Embryonic facial prominence (tissue), 1 donor: ENCODE measurements at regions not wholly inside any gene's neighbourhood (a gene's known extent, or its start where the extent isn't known, plus 50 kb on each side); places are given as distances from the start of the nearest gene placed in this dataset.
"Not testable (repeated sequence)": the region's sequence is repeated elsewhere in the genome, so short reads cannot be mapped to it uniquely, and the experiment has no call there.

Experiments
- DNase-seq: peaks from one replicate; pipeline ENCODE4 v3.0.0-alpha.2; 2016; ENCODE audit errors: extremely low spot score

DNA sequence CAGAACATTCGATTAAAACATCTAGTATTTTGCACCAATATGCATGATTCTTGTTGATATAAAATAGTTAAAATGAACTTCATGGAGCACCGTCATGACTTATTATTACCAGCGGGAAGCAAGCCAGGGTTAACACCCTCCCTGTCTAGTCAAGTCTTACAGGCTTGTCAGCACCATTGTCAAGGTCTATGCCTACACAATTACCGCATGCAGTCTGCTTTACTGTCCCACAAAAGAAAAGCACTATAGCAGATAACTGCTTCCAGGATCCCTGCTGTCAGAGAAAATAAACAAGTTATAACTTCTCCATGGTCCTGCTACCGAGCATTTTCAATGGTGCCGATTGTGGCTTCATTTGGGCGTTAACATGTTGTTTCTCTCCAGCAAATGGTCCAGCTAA, 968.0 kb upstream of the FAM98A start:
- DNase-seq, result no peak

- no peak for DNase-seq
Observed at GRCh38 chr2:34552337-34552736, 953.2 kb upstream of the FAM98A start.

- DNase-seq, result no peak
Observed at GRCh38 chr2:34549710-34550345, 950.7 kb upstream of the FAM98A start.

DNA sequence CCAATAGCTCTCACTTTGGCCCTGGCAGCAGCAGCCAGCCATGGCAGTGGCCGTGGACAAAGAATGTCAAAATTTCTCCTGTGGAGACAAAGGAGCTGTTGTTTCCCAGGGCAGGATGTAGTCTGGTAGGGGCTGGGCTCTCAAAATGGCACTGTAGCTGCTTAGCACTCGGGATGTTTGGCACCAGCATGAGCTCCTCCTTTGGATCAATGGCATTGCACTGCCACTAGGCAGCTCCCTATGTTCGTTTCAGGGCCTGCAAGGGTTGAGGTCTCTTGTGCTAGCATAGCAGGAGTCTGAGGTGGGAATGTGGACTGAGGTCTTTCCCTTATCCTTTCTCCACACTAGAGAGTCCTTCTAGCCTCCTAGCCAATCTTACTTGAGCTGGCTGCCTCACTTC, 948.8 kb upstream of the FAM98A start:
- no peak for DNase-seq

DNA sequence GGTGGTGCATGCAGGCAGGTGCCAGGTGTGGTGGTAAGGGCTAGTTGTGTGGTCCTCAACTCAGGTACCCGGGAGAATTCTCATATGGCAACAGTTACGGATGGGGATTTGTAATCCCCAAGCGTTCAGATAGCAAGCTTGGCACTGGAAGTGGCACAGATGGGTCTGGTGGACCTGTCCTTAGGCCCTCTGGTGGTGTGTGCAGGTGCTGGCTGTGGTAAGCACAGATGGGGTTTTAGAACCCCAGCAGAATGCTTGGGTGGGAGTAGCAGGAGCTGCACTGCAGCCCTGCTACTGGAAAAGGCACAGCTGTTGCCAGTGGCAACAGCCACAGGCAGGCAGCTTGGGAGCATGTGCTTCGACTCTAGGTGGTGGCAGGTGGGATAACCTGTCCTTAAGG, 948.2 kb upstream of the FAM98A start:
- DNase-seq, result no peak

GRCh38 chr2:34545486-34546136, 946.5 kb upstream of the FAM98A start:
- DNase-seq, result no peak

GRCh38 chr2:34534761-34535160, 935.7 kb upstream of the FAM98A start:
- no peak for DNase-seq

GRCh38 chr2:34534341-34534740, 935.2 kb upstream of the FAM98A start:
- DNase-seq, result no peak

DNA sequence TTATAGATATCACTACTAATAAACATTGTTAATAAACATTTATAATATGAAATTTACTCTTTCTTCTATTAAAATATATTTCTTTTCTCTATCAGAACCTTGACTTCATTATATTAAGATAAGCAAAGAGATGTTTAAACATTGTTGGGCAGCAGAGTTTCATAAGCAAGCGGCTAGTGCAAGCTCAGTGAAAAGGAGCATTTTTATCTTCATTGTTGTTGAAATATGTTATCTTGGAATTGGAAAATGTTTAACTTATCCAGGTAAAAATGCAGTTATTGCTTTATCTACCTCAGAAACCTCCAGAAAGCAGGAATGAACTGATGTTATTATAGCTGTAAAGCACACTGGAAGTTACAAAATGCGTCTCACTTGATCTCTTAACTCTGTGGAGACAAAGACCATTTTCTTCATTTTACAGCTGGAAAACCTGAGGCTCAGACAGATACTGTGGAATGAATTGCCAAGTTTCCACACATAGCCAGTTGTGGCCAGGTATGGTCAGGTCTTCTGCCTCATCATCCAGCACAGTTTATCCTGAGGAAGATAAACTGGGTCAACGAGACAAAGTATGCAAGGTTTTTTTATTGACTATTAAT, 934.6 kb upstream of the FAM98A start:
- DNase-seq, result no peak

GRCh38 chr2:34529965-34530364, 930.9 kb upstream of the FAM98A start:
- no peak for DNase-seq

- no peak for DNase-seq
Observed at GRCh38 chr2:34523958-34524514, 924.9 kb upstream of the FAM98A start.

DNA sequence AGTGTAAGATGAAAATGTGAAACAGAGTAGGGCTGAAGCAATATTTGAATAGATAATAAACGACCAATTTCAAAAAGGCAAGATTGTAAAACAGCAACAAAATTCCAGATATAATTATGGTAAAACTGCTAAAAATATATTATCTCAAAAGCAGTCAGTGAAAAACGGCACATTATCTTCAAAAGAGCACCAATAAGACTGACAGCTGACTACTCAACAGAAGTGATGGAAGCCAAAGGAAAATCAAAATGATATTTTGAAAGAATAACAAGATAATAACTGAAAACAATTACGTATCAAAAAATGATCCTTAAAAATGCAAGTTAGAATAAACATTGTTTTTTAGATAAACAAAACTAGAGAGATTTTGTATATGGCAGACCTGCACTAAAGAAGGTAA, 920.6 kb upstream of the FAM98A start:
- DNase-seq, result no peak

DNA sequence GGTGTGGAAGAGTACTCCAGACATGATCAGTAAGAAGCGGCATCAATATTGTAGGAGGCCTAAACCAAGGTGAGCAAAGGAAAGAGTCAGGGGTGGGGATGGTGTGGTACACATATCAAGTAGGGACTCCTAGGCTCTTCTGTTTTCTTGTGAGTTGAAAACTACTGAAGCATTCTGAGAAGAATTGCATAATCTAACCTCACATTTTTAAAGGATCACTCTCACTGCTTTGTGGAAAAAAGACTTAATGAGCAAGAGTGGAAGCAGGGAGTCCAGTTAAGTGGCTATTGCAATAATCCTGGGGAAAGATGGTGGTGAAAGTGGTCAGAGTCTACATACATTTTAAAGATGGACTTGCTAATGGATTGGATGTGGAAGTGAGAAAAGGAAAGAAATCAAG, 899.5 kb upstream of the FAM98A start:
- no peak for DNase-seq

DNA sequence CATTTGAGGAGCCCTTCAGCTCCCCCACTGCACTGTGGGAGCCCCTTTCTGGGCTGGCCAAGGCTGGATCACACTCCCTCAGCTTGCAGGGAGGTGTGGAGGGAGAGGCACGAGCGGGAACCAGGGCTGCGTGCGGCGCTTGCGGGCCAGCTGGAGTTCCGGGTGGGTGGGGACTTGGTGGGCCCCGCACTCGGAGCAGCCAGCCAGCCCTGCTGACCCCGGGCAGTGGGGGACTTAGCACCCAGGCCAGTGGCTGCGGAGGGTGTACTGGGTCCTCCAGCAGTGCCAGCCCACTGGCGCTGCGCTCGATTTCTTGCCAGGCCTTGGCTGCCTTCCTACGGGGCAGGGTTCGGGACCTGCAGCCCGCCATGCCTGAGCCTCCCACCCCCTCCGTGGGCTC, 895.1 kb upstream of the FAM98A start:
- DNase-seq, result not testable (repeated sequence)

DNA sequence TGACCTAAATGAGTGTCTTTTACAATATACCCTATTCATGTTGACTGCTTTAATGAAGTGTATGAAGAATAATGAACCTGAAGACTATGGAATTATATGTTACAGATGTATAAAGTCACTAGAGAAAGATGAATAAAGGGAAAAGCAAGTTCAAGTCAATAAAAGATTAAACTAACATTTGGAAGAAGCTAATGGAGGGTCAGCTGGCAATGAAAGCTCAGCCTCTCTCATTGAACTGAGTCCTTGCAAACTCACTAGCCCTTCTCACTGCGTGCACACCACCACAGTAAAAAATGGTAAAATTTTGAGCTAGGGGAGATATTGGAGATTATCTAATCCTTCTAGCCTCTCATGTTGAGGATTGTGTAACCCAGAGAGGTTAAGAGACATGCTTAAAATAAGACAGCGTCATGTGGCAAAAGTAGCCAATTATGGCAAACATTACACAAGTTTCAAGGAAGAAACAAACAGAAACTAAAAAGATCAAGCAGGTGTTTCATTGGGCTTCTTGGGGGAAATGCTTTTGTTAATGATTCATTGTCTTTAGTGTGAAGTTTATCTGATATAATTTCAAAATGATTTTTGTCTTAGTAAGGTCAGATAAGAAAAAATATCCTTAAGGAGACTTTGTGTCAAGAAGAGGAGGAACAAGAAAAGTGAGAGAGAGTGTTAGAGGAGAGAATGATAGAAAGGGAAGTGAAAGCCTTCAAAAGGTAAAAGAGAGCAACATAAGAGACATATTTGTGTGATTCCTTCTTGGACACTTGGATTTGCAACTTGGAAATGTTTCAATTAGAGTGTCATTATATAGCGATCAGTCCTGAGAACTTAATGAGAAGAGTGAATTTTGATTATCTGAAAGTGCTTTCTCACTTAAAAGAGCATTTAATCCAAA, 893.7 kb upstream of the FAM98A start:
- DNase-seq, result no peak

GRCh38 chr2:34486965-34487364, 887.9 kb upstream of the FAM98A start:
- no peak for DNase-seq

GRCh38 chr2:34481542-34481941, 882.4 kb upstream of the FAM98A start:
- no peak for DNase-seq

DNA sequence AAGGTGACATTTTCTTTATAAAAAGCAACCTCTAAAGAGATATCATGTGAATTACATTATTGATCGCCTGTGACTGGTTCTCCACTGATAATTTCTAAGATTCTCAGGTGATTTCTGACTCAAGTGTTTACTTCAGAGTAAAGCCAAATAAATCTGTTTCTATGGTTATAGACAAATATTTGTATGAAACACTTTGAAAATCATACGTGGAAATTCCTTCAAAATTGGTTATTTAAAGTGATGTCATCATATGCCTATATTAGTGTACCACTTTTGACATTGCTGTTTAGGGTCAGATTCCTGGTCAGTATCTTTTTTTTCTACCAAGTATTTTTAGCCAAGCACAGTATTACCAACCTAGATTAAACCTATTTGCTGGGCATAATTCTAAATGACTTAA, 881.3 kb upstream of the FAM98A start:
- DNase-seq, result no peak

DNA sequence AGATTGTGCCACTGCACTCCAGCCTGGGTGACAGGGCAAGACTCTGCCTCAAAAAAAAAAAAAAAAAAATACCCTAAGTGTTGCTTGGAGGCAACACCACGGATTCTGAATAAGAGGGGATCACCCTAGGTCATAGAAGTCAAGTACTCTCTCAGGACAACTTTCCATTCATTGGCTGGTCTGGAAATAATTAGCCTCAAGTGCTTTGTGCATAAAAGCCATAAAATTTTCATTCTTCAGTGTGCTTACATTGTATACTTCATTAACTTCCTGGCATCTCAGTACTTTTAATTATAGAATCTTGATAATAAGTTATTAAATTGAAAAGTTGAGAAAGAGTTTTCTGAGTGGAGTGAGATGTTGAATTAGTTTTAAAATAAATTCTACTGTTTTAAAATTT, 876.1 kb upstream of the FAM98A start:
- no peak for DNase-seq

- no peak for DNase-seq
Observed at GRCh38 chr2:34474646-34475045, 875.5 kb upstream of the FAM98A start.

GRCh38 chr2:34447097-34447496, 848.0 kb upstream of the FAM98A start:
- DNase-seq, result no peak

DNA sequence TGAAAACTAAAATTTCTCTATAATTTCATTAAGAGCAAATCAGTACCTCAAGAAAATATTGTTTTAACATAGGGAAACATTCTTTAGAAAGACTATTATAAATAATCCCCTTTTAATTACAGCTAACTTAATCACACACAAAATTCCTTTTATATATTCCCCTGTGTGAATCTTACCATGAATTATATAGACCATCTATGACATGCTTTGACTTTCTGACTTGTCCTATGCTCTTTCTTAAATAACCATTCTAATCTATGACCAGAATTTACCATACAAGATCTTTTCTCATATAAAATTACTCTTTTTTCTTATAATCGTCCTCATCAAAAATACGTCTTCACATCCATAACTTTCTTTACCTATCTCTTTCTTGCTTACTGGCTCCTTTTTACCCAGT, 824.2 kb upstream of the FAM98A start:
- DNase-seq, result no peak
